Peyer's patch (tissue), 4 donors: ENCODE measurements at regions not wholly inside any gene's neighbourhood (a gene's known extent, or its start where the extent isn't known, plus 50 kb on each side); places are given as distances from the start of the nearest gene placed in this dataset.

Source experiments
- POLR2A ChIP-seq, 2 donors: fragments of 450-650 bp; IDR thresholded peaks; one replicate each; pipeline ENCODE4 v1.5.1; 2017; ENCODE audit warnings: antibody characterized with exemption in 2 of 2, mild to moderate bottlenecking in 2 of 2, moderate library complexity in 2 of 2
- TF ChIP-seq, protein P1 (sequence below), 6 experiments: fragments of 450-650 bp in 4 of 6; fragments of 200-600 bp in 2 of 6; sonication (generic) in 1 of 6; IDR thresholded peaks; one replicate each; pipeline ENCODE4 v1.5.1; 2017 to 2019; ENCODE audit warnings: antibody characterized with exemption in 6 of 6, mild to moderate bottlenecking in 3 of 6, moderate library complexity in 1 of 6

DNA sequence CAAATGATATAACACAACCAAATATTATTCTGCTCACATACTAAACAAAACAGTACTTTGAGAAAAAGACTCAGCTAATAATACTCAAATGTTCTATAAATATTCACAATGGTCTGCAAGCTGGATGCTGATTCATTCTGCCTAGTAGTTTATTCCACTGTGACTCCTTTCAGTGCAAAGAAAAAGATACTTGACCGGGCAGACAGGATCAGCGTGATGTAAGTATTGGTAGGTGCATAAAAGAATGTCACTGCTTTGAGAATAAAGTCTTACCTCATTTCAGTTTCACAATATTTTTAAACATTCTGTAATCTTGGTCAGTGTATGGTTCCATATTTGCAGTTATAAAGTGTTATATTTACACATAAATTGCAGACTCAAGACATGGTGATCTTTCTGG is 223.0 kb upstream of the NUDT12 start:
- TF ChIP-seq, protein P1, sequence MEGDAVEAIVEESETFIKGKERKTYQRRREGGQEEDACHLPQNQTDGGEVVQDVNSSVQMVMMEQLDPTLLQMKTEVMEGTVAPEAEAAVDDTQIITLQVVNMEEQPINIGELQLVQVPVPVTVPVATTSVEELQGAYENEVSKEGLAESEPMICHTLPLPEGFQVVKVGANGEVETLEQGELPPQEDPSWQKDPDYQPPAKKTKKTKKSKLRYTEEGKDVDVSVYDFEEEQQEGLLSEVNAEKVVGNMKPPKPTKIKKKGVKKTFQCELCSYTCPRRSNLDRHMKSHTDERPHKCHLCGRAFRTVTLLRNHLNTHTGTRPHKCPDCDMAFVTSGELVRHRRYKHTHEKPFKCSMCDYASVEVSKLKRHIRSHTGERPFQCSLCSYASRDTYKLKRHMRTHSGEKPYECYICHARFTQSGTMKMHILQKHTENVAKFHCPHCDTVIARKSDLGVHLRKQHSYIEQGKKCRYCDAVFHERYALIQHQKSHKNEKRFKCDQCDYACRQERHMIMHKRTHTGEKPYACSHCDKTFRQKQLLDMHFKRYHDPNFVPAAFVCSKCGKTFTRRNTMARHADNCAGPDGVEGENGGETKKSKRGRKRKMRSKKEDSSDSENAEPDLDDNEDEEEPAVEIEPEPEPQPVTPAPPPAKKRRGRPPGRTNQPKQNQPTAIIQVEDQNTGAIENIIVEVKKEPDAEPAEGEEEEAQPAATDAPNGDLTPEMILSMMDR (IDR thresholded peaks at IDR 0.05) = no peak
- no peak for TF ChIP-seq POLR2A (IDR thresholded peaks at IDR 0.05)
